ENCODE measurements at regions not wholly inside any gene's neighbourhood (a gene's known extent, or its start where the extent isn't known, plus 50 kb on each side); places are given as distances from the start of the nearest gene placed in this dataset.

- Mint-ChIP-seq H3K9me3 (no peaks in the 10 kb centered on the region), H3K27ac (ENCODE audit: low read depth) (no peak overlapping the region), H3K4me1 (no peaks in the 10 kb centered on the region), H3K27me3 (no peaks in the 10 kb centered on the region), H3K4me3 (no peak overlapping the region), H3K36me3 (ENCODE audit: insufficient read depth) (no peaks in the 10 kb centered on the region)
- ATAC-seq (replicated peaks; ENCODE audit: extremely low read depth, poor library complexity, severe bottlenecking) (no peak), DNase-seq (ENCODE audit: low spot score in 2 of 2) (no peak)
These were observed 69.3 kb upstream of the NPY start for GRCh38 chr7:24214670-24215069.

- Mint-ChIP-seq H3K36me3 (ENCODE audit: insufficient read depth) (no peaks in the 10 kb centered on the region), H3K27ac (ENCODE audit: low read depth) (no peak overlapping the region), H3K9me3 (no peaks in the 10 kb centered on the region), H3K4me1 (no peaks in the 10 kb centered on the region), H3K4me3 (no peak overlapping the region), H3K27me3 (no peaks in the 10 kb centered on the region)
- no peak for DNase-seq (ENCODE audit: low spot score in 2 of 2)
- ATAC-seq (replicated peaks; ENCODE audit: extremely low read depth, poor library complexity, severe bottlenecking) = no peak
These were observed 67.3 kb upstream of the NPY start for GRCh38 chr7:24216576-24217125.

- Mint-ChIP-seq H3K36me3 (ENCODE audit: insufficient read depth) (no peaks in the 10 kb centered on the region), H3K27me3 (peaks cover 9% of the 10 kb centered on the region), H3K4me3 (no peak overlapping the region), H3K4me1 (peaks cover under 1% of the 10 kb centered on the region), H3K27ac (ENCODE audit: low read depth) (no peak overlapping the region), H3K9me3 (no peaks in the 10 kb centered on the region)
- ATAC-seq (replicated peaks; ENCODE audit: extremely low read depth, poor library complexity, severe bottlenecking) (no peak), DNase-seq (ENCODE audit: low spot score in 2 of 2) (no peak)
These were observed 62.5 kb upstream of the NPY start for GRCh38 chr7:24221500-24221899.

DNA sequence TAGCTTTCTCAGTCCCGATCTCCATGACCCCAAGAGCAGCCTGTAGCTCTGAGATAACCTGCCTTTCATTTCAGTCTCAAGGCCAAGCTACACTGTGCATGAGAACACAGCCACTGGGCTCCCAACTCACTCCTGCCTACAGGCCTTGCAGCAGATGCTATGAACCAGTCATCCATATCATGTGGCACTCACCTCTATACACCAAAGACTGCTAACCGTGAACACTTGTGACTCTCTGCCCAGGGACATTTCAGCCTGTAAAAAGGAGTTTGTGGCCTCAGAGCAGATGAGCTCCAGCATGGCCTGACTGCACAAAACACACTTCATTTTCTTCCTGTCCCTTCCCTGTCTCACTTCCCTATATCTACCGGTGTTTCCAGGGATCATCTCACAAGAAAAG is 56.9 kb upstream of the NPY start:
- DNase-seq (ENCODE audit: low spot score in 2 of 2) = no peak
- Mint-ChIP-seq H3K9me3 (no peaks in the 10 kb centered on the region), H3K4me1 (peaks cover 20% of the 10 kb centered on the region), H3K27ac (ENCODE audit: low read depth) (no peak overlapping the region), H3K36me3 (ENCODE audit: insufficient read depth) (no peaks in the 10 kb centered on the region), H3K27me3 (peaks cover 9% of the 10 kb centered on the region), H3K4me3 (peak overlapping the region; percentile 6)
- peak; percentile 42 for ATAC-seq (replicated peaks; ENCODE audit: extremely low read depth, poor library complexity, severe bottlenecking)

GRCh38 chr7:24227603-24228359 is 56.2 kb upstream of the NPY start:
- DNase-seq (ENCODE audit: low spot score in 2 of 2) (no peak), ATAC-seq (replicated peaks; ENCODE audit: extremely low read depth, poor library complexity, severe bottlenecking) (peak; percentile 81)
- H3K9me3 Mint-ChIP-seq = no peaks in the 10 kb centered on the region
- H3K27ac Mint-ChIP-seq (ENCODE audit: low read depth) = peak overlapping the region; percentile 20
- peaks cover 8% of the 10 kb centered on the region for H3K27me3 Mint-ChIP-seq
- H3K4me1 Mint-ChIP-seq = peaks cover 20% of the 10 kb centered on the region
- no peaks in the 10 kb centered on the region for H3K36me3 Mint-ChIP-seq (ENCODE audit: insufficient read depth)
- H3K4me3 Mint-ChIP-seq = peak overlapping the region; percentile 6

DNA sequence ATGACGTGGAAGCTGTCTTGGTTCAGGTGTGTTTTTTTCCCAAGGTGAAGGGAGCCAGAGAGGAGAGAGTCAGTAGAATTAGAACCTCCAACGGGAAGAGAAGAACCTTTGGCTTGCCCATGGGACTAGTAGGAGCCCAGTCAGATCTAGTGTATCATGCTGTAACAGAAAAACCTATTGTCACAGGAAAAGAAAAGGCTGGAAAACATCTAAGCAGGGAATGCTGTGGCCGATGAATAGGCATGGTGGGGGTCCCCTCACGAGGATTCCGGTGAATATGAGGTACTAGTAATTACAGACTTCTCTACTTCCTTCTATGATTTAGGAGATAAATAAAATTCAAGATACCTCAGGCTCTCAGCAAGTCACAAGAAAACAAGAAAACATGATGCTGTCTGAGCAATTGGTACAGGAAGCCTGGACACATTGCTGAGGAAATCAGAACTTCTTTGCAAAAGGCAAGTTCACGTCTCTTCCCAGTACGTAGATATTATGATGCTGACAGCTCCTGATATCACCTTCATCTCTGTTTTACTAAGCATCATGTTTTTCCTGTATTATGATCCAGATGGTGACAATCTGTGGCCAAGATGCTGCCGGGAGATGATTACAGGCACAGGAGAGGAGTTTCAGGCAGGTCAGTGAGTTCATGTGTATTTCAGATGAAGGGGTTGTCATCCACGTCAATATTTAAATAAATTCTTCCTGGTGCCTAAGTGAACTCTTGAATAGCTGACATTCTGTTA is 54.3 kb upstream of the NPY start:
- H3K36me3 Mint-ChIP-seq (ENCODE audit: insufficient read depth) = no peaks in the 10 kb centered on the region
- no peak overlapping the region for H3K4me3 Mint-ChIP-seq
- no peak for ATAC-seq (replicated peaks; ENCODE audit: extremely low read depth, poor library complexity, severe bottlenecking)
- H3K9me3 Mint-ChIP-seq = no peaks in the 10 kb centered on the region
- peaks cover 20% of the 10 kb centered on the region for H3K4me1 Mint-ChIP-seq
- DNase-seq (ENCODE audit: low spot score in 2 of 2) = no peak
- H3K27me3 Mint-ChIP-seq = peaks cover 20% of the 10 kb centered on the region
- no peak overlapping the region for H3K27ac Mint-ChIP-seq (ENCODE audit: low read depth)

DNA sequence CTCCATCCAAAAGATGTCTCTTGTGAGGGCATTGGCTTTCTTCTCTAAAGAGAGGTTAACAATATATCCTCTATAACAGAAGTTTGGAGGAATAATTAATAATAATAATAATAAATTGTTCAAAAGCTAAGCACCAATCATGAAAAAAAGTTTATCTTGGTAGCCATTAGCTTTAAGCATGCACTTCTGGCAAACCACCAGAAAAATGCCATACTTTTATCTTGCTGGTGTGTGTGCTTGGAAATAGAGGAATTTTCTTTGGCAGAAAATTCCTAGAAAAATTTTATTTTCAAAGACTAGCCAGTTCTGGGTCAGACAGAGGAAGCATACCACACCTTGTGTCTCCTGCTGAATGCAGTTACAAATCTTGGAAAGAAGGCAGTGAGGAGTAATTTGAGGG is 52.5 kb upstream of the NPY start:
- Mint-ChIP-seq H3K27ac (ENCODE audit: low read depth) (no peak overlapping the region), H3K4me3 (no peak overlapping the region), H3K4me1 (peaks cover 20% of the 10 kb centered on the region), H3K27me3 (peaks cover 30% of the 10 kb centered on the region), H3K36me3 (ENCODE audit: insufficient read depth) (no peaks in the 10 kb centered on the region), H3K9me3 (no peaks in the 10 kb centered on the region)
- DNase-seq (ENCODE audit: low spot score in 2 of 2) (no peak), ATAC-seq (replicated peaks; ENCODE audit: extremely low read depth, poor library complexity, severe bottlenecking) (no peak)

DNA sequence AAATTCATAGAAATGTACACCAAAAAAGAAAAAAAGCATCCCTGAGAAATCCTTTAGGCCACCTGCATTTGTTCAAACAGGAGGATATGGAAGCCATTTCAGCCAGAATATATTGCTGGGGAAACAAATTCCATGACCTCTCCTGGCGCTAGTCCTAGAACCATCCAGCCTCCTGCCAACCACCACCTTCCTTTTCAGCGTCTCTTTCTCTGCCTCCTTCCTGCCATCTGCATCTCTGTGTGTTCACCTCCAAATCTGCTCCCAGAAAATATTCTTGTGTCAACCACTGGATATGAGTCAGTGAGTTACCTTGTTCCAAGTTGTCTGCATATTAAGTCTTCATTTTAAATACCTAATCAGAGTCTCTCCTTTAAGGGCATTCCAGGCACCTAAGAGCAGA is 50.6 kb upstream of the NPY start:
- Mint-ChIP-seq H3K9me3 (no peaks in the 10 kb centered on the region), H3K4me1 (peaks cover 1% of the 10 kb centered on the region), H3K27ac (ENCODE audit: low read depth) (no peak overlapping the region), H3K36me3 (ENCODE audit: insufficient read depth) (no peaks in the 10 kb centered on the region), H3K4me3 (no peak overlapping the region), H3K27me3 (peaks cover 48% of the 10 kb centered on the region)
- ATAC-seq (replicated peaks; ENCODE audit: extremely low read depth, poor library complexity, severe bottlenecking) (no peak), DNase-seq (ENCODE audit: low spot score in 2 of 2) (no peak)

Measured in central memory CD8-positive, alpha-beta T cell (primary cell).